B cell (primary cell): ENCODE measurements at regions not wholly inside any gene's neighbourhood (a gene's known extent, or its start where the extent isn't known, plus 50 kb on each side); places are given as distances from the start of the nearest gene placed in this dataset.

Experiments used
- ATAC-seq: fragments of 200-7000 bp; cut with Tn5 transposase; one replicate; pipeline ENCODE4 v1.10.0; 2021; ENCODE audit warnings: low read depth, mild to moderate bottlenecking, moderate number of reproducible peaks, moderate library complexity
- CTCF ChIA-PET: fragments of 350-600 bp; sonication (Branson Sonifier 250); formaldehyde crosslinking; loops from one replicate; lab custom pipeline; 2021; ENCODE audit warnings: antibody characterized with exemption, inconsistent platforms; lab: Charles Lee
- POLR2A ChIA-PET: fragments of 350-600 bp; sonication (Branson Sonifier 250); formaldehyde crosslinking; loops from one replicate; lab custom pipeline; 2021; ENCODE audit warnings: antibody characterized with exemption; lab: Charles Lee
- DNase-seq: peaks from one replicate; pipeline ENCODE4 v3.0.0; 2013
- H2AFZ ChIP-seq: 2 replicates; pipeline ENCODE4 v1.6.1; 2012; ENCODE audit warnings: mild to moderate bottlenecking, low read depth, low read length; ENCODE audit not compliant: insufficient read depth, poor library complexity, severe bottlenecking
- H3K27ac ChIP-seq, 2 donors: 1 replicate in 1 of 2; 2 replicates in 1 of 2; pipeline ENCODE4 v1.5.1; 2012 to 2013; ENCODE audit warnings: low read length in 2 of 2, mild to moderate bottlenecking in 2 of 2, moderate library complexity in 1 of 2
- H3K27me3 ChIP-seq, 4 experiments: fragments of 200-600 bp in 1 of 4; sonication (generic) in 1 of 4; replicated peaks in 1 of 4; 1 replicate in 2 of 4; 2 replicates in 2 of 4; pipeline versions ENCODE4 v1.6.1 to v1.7.0; 2013 to 2016; ENCODE audit warnings: low read length in 3 of 4, mild to moderate bottlenecking in 2 of 4, mixed read lengths in 1 of 4, moderate library complexity in 1 of 4; ENCODE audit not compliant: insufficient read depth in 4 of 4, control insufficient read depth in 3 of 4; ENCODE audit errors: control extremely low read depth in 1 of 4
- H3K36me3 ChIP-seq, 2 experiments: replicated peaks in 1 of 2; 1 replicate in 1 of 2; 2 replicates in 1 of 2; pipeline versions ENCODE4 v1.6.1 to v1.7.1; 2013; ENCODE audit warnings: low read length in 1 of 2; ENCODE audit not compliant: insufficient read depth in 2 of 2, control insufficient read depth in 1 of 2; ENCODE audit errors: control extremely low read depth in 1 of 2, extremely low read depth in 1 of 2
- H3K4me1 ChIP-seq, 2 donors: fragments of 200-600 bp in 1 of 2; sonication (generic) in 1 of 2; 1 replicate in 1 of 2; 2 replicates in 1 of 2; pipeline versions ENCODE4 v1.5.1 to v1.6.1; 2013 to 2017; ENCODE audit warnings: low read length in 2 of 2; ENCODE audit not compliant: control insufficient read depth in 2 of 2, insufficient read depth in 2 of 2
- H3K4me2 ChIP-seq: replicated peaks from 2 replicates; pipeline ENCODE3; 2012; ENCODE audit warnings: mild to moderate bottlenecking, low read depth, low read length; ENCODE audit not compliant: poor library complexity, severe bottlenecking
- H3K4me3 ChIP-seq, 5 experiments: fragments of 200-600 bp in 1 of 5; sonication (generic) in 1 of 5; 1 replicate in 3 of 5; 2 replicates in 2 of 5; pipeline versions ENCODE4 v1.5.1 to v1.7.0; 2011 to 2016; ENCODE audit warnings: low read length in 4 of 5, mild to moderate bottlenecking in 4 of 5, low read depth in 2 of 5, control low read depth in 1 of 5, moderate library complexity in 1 of 5; ENCODE audit not compliant: insufficient read depth in 1 of 5; ENCODE audit errors: control extremely low read depth in 1 of 5, extremely low read depth in 1 of 5
- H3K79me2 ChIP-seq: fragments of 200-600 bp; sonication (generic); one replicate; pipeline ENCODE4 v1.6.0; 2016; ENCODE audit warnings: low read length; ENCODE audit not compliant: control insufficient read depth, insufficient read depth
- H3K9ac ChIP-seq: fragments of 200-600 bp; sonication (generic); 2 replicates; pipeline ENCODE4 v1.6.1; 2017; ENCODE audit warnings: mild to moderate bottlenecking, low read length, moderate library complexity
- H3K9me3 ChIP-seq, 3 donors: one replicate each; pipeline versions ENCODE4 v1.6.1 to v1.7.1; 2013; ENCODE audit warnings: low read length in 2 of 3; ENCODE audit not compliant: control insufficient read depth in 2 of 3, insufficient read depth in 1 of 3; ENCODE audit errors: control extremely low read depth in 1 of 3
- H4K20me1 ChIP-seq: 2 replicates; pipeline ENCODE4 v1.6.0; 2012; ENCODE audit warnings: mild to moderate bottlenecking, low read length; ENCODE audit not compliant: insufficient read depth, control insufficient read depth, poor library complexity, severe bottlenecking
- H3K27ac Mint-ChIP-seq: one replicate; pipeline ENCODE4 v1.8.0; 2021; ENCODE audit warnings: mixed read lengths
- H3K27me3 Mint-ChIP-seq: one replicate; pipeline ENCODE4 v1.8.0; 2021; ENCODE audit warnings: mixed read lengths
- H3K4me1 Mint-ChIP-seq: one replicate; pipeline ENCODE4 v1.8.0; 2021; ENCODE audit warnings: mixed read lengths
- H3K4me3 Mint-ChIP-seq: one replicate; pipeline ENCODE4 v1.8.0; 2021; ENCODE audit warnings: mixed read lengths
- H3K9me3 Mint-ChIP-seq: one replicate; pipeline ENCODE4 v1.8.0; 2022; ENCODE audit warnings: mixed read lengths; ENCODE audit not compliant: insufficient read depth
- CTCF ChIP-seq: fragments of 200-600 bp; IDR thresholded peaks from one replicate; pipeline ENCODE4 v1.8.0; 2022; ENCODE audit warnings: antibody characterized with exemption, mild to moderate bottlenecking
- EZH2 ChIP-seq: IDR thresholded peaks from 2 replicates; pipeline ENCODE4 v1.6.1; 2012; ENCODE audit warnings: borderline replicate concordance, low read depth, mild to moderate bottlenecking, moderate library complexity, low read length; ENCODE audit not compliant: insufficient read depth, poor library complexity, severe bottlenecking
- WGBS: methylation state at CpG from one replicate; pipeline ENCODE4 v1.1.5; 2013; ENCODE audit warnings: missing lambda C conversion rate; ENCODE audit not compliant: insufficient coverage; 5-methylcytosine and 5-hydroxymethylcytosine counted together
- intact Hi-C: fragments of 100-400 bp; cut with micrococcal nuclease; formaldehyde crosslinking; loops from one replicate; pipeline ENCODE4 v1.10.0; 2022

GRCh38 chr17:79305768-79306423 lies 231.3 kb downstream of the ENGASE start:
- no peak overlapping the region for H3K9ac ChIP-seq
- TF ChIP-seq EZH2 (no peak), CTCF (no peak)
- H3K4me3 ChIP-seq: no peak overlapping the region
- H3K9me3 ChIP-seq: no peaks in the 10 kb centered on the region
- no peak overlapping the region for H3K27ac Mint-ChIP-seq
- ChIA-PET CTCF (no interaction called here), POLR2A (no interaction called here)
- no peaks in the 10 kb centered on the region for H4K20me1 ChIP-seq
- peaks cover 32% of the 10 kb centered on the region for H3K27me3 Mint-ChIP-seq
- H3K9me3 Mint-ChIP-seq: no peaks in the 10 kb centered on the region
- H3K27ac ChIP-seq: no peak overlapping the region
- no peak overlapping the region for H3K4me2 ChIP-seq
- H3K4me1 Mint-ChIP-seq: peaks cover 21% of the 10 kb centered on the region
- WGBS: 74% methylated on average over 29 of the region's 29 CpGs
- peak overlapping the region; percentile 16 for H3K4me3 Mint-ChIP-seq
- H2AFZ ChIP-seq: no peak overlapping the region
- H3K36me3 ChIP-seq: no peaks in the 10 kb centered on the region
- DNase-seq (no peak), ATAC-seq (peak; percentile 21)
- intact Hi-C loops: no loop called here
- no peaks in the 10 kb centered on the region for H3K79me2 ChIP-seq
- H3K27me3 ChIP-seq: peaks cover 0 to 20% (median 2%) of the 10 kb centered on the region in 4 experiments
- peaks cover 21 to 36% of the 10 kb centered on the region in 2 donors for H3K4me1 ChIP-seq

GRCh38 chr17:79305376-79305767 lies 230.7 kb downstream of the ENGASE start:
- no peak for DNase-seq
- Histone ChIP-seq H2AFZ (no peak overlapping the region), H3K4me3 (no peak overlapping the region), H3K9me3 (no peaks in the 10 kb centered on the region), H3K4me2 (peak overlapping the region; percentile 33), H3K4me1 (peaks cover 21 to 36% of the 10 kb centered on the region in 2 donors), H3K27me3 (peaks cover 0 to 15% (median 2%) of the 10 kb centered on the region in 4 experiments), H3K36me3 (no peaks in the 10 kb centered on the region), H3K79me2 (no peaks in the 10 kb centered on the region), H3K27ac (no peak overlapping the region), H3K9ac (no peak overlapping the region), H4K20me1 (no peaks in the 10 kb centered on the region)
- intact Hi-C loops: no loop called here
- ATAC-seq: no peak
- Mint-ChIP-seq H3K9me3 (no peaks in the 10 kb centered on the region), H3K4me1 (peaks cover 21% of the 10 kb centered on the region), H3K4me3 (peak overlapping the region; percentile 16), H3K27me3 (peaks cover 27% of the 10 kb centered on the region), H3K27ac (peak overlapping the region; percentile 32)
- no peak for TF ChIP-seq CTCF
- TF ChIP-seq EZH2: no peak
- ChIA-PET POLR2A (no interaction called here), CTCF (no interaction called here)
- WGBS: 25% methylated on average over 10 of the region's 10 CpGs
